ENCODE measurements at regions not wholly inside any gene's neighbourhood (a gene's known extent, or its start where the extent isn't known, plus 50 kb on each side); places are given as distances from the start of the nearest gene placed in this dataset.
"Not testable (repeated sequence)": the region's sequence is repeated elsewhere in the genome, so short reads cannot be mapped to it uniquely, and the experiment has no call there.

GRCh38 chr16:86885139-86885538 lies 306.8 kb downstream of the FOXL1 start:
- H3K9me3 Mint-ChIP-seq (ENCODE audit: low read depth) = no peaks in the 10 kb centered on the region
- no peak overlapping the region for H3K27ac Mint-ChIP-seq (ENCODE audit: unreplicated experiment)
- DNase-seq (ENCODE audit: low spot score) = peak; percentile 52
- H3K4me3 Mint-ChIP-seq (ENCODE audit: unreplicated experiment) = no peak overlapping the region
- H3K4me1 Mint-ChIP-seq (ENCODE audit: low read depth) = peaks cover 30% of the 10 kb centered on the region
- no peaks in the 10 kb centered on the region for H3K27me3 Mint-ChIP-seq (ENCODE audit: low read depth)
- no peak for TF ChIP-seq CTCF (IDR thresholded peaks at IDR 0.05)
- H3K36me3 Mint-ChIP-seq (ENCODE audit: low read depth) = peaks cover 2% of the 10 kb centered on the region

GRCh38 chr16:86886651-86887050 lies 308.3 kb downstream of the FOXL1 start:
- no peak overlapping the region for H3K4me3 Mint-ChIP-seq (ENCODE audit: unreplicated experiment)
- no peaks in the 10 kb centered on the region for H3K27me3 Mint-ChIP-seq (ENCODE audit: low read depth)
- peaks cover 30% of the 10 kb centered on the region for H3K4me1 Mint-ChIP-seq (ENCODE audit: low read depth)
- TF ChIP-seq CTCF (IDR thresholded peaks at IDR 0.05) = no peak
- H3K27ac Mint-ChIP-seq (ENCODE audit: unreplicated experiment) = no peak overlapping the region
- no peaks in the 10 kb centered on the region for H3K36me3 Mint-ChIP-seq (ENCODE audit: low read depth)
- no peak for DNase-seq (ENCODE audit: low spot score)
- no peaks in the 10 kb centered on the region for H3K9me3 Mint-ChIP-seq (ENCODE audit: low read depth)

GRCh38 chr16:86887416-86887815 lies 309.1 kb downstream of the FOXL1 start:
- Mint-ChIP-seq H3K36me3 (ENCODE audit: low read depth) (no peaks in the 10 kb centered on the region), H3K4me1 (ENCODE audit: low read depth) (peaks cover 28% of the 10 kb centered on the region), H3K27me3 (ENCODE audit: low read depth) (no peaks in the 10 kb centered on the region), H3K4me3 (ENCODE audit: unreplicated experiment) (no peak overlapping the region), H3K9me3 (ENCODE audit: low read depth) (no peaks in the 10 kb centered on the region), H3K27ac (ENCODE audit: unreplicated experiment) (no peak overlapping the region)
- no peak for TF ChIP-seq CTCF (IDR thresholded peaks at IDR 0.05)
- peak; percentile 40 for DNase-seq (ENCODE audit: low spot score)

- no peaks in the 10 kb centered on the region for H3K9me3 Mint-ChIP-seq (ENCODE audit: low read depth)
- peaks cover 23% of the 10 kb centered on the region for H3K4me1 Mint-ChIP-seq (ENCODE audit: low read depth)
- DNase-seq (ENCODE audit: low spot score) = no peak
- H3K27ac Mint-ChIP-seq (ENCODE audit: unreplicated experiment) = no peak overlapping the region
- TF ChIP-seq CTCF (IDR thresholded peaks at IDR 0.05) = no peak
- H3K36me3 Mint-ChIP-seq (ENCODE audit: low read depth) = no peaks in the 10 kb centered on the region
- no peaks in the 10 kb centered on the region for H3K27me3 Mint-ChIP-seq (ENCODE audit: low read depth)
- no peak overlapping the region for H3K4me3 Mint-ChIP-seq (ENCODE audit: unreplicated experiment)
Observed at GRCh38 chr16:86888231-86889053, 310.1 kb downstream of the FOXL1 start.

GRCh38 chr16:86889054-86889366 lies 310.7 kb downstream of the FOXL1 start:
- not testable (repeated sequence) for DNase-seq (ENCODE audit: low spot score); H3K27ac Mint-ChIP-seq (ENCODE audit: unreplicated experiment); H3K27me3 Mint-ChIP-seq (ENCODE audit: low read depth); H3K4me3 Mint-ChIP-seq (ENCODE audit: unreplicated experiment); H3K36me3 Mint-ChIP-seq (ENCODE audit: low read depth); H3K9me3 Mint-ChIP-seq (ENCODE audit: low read depth)
- peaks cover 18% of the 10 kb centered on the region for H3K4me1 Mint-ChIP-seq (ENCODE audit: low read depth)

GRCh38 chr16:86889974-86890373 lies 311.6 kb downstream of the FOXL1 start:
- Mint-ChIP-seq H3K4me1 (ENCODE audit: low read depth) (peaks cover 10% of the 10 kb centered on the region), H3K4me3 (ENCODE audit: unreplicated experiment) (no peak overlapping the region), H3K27me3 (ENCODE audit: low read depth) (no peaks in the 10 kb centered on the region), H3K36me3 (ENCODE audit: low read depth) (no peaks in the 10 kb centered on the region), H3K27ac (ENCODE audit: unreplicated experiment) (no peak overlapping the region), H3K9me3 (ENCODE audit: low read depth) (no peaks in the 10 kb centered on the region)
- no peak for DNase-seq (ENCODE audit: low spot score)
- no peak for TF ChIP-seq CTCF (IDR thresholded peaks at IDR 0.05)
